H1 (cell line): ENCODE measurements at regions not wholly inside any gene's neighbourhood (a gene's known extent, or its start where the extent isn't known, plus 50 kb on each side); places are given as distances from the start of the nearest gene placed in this dataset.

Experiments
- CTCF ChIA-PET: fragments of 300-600 bp; sonication (Branson Sonifier 250); formaldehyde crosslinking; loops from one replicate; lab custom pipeline; 2021; ENCODE audit not compliant: partially characterized antibody; lab: Charles Lee
- POLR2A ChIA-PET: fragments of 300-600 bp; sonication (Branson Sonifier 250); formaldehyde crosslinking; loops from one replicate; lab custom pipeline; 2021; ENCODE audit warnings: inconsistent platforms; ENCODE audit not compliant: partially characterized antibody; lab: Charles Lee
- DNase-seq, 2 experiments: peaks; one replicate each; pipeline versions ENCODE4 v3.0.0 to v3.0.0-alpha.2; 2010 to 2022; ENCODE audit warnings: low spot score in 2 of 2, low read depth in 1 of 2, mixed read lengths in 1 of 2
- FAIRE-seq: peaks from 2 replicates; lab custom pipeline; 2011; peaks lifted over from hg19 to GRCh38; lab: Jason Lieb, UNC
- H2AFZ ChIP-seq: 2 replicates; pipeline ENCODE4 v1.8.1; 2012; ENCODE audit warnings: low read length, inconsistent platforms
- H2AK5ac ChIP-seq: 2 replicates; pipeline ENCODE4 v1.6.1; 2013; ENCODE audit warnings: low read depth, low read length
- H2BK120ac ChIP-seq: replicated peaks from 2 replicates; pipeline ENCODE3; 2013; ENCODE audit warnings: low read depth, low read length, inconsistent platforms
- H2BK12ac ChIP-seq: 2 replicates; pipeline ENCODE4 v1.6.1; 2013; ENCODE audit warnings: low read depth, low read length
- H2BK15ac ChIP-seq: 2 replicates; pipeline ENCODE4 v1.6.1; 2013; ENCODE audit warnings: low read length
- H2BK20ac ChIP-seq: 2 replicates; pipeline ENCODE4 v1.6.1; 2013; ENCODE audit warnings: low read length
- H2BK5ac ChIP-seq: 2 replicates; pipeline ENCODE4 v1.6.1; 2013; ENCODE audit warnings: low read depth, low read length
- H3K14ac ChIP-seq: 2 replicates; pipeline ENCODE4 v1.6.1; 2013; ENCODE audit warnings: inconsistent platforms; ENCODE audit not compliant: insufficient read length
- H3K18ac ChIP-seq: 2 replicates; pipeline ENCODE4 v1.6.1; 2013; ENCODE audit warnings: low read length; ENCODE audit errors: extremely low read depth
- H3K23ac ChIP-seq: 2 replicates; pipeline ENCODE4 v1.6.1; 2013; ENCODE audit warnings: inconsistent platforms; ENCODE audit not compliant: insufficient read length
- H3K23me2 ChIP-seq: 2 replicates; pipeline ENCODE4 v1.6.1; 2013; ENCODE audit warnings: low read depth, low read length
- H3K27ac ChIP-seq: 2 replicates; pipeline ENCODE4 v1.6.1; 2011; ENCODE audit warnings: low read depth, low read length, inconsistent platforms
- H3K27me3 ChIP-seq, 4 experiments: replicated peaks in 1 of 4; 1 replicate in 1 of 4; 2 replicates in 3 of 4; pipeline versions ENCODE4 v1.6.1 to v1.8.1; 2011 to 2013; ENCODE audit warnings: low read length in 3 of 4, mild to moderate bottlenecking in 3 of 4, inconsistent platforms in 2 of 4, mixed read lengths in 2 of 4, moderate library complexity in 1 of 4; ENCODE audit not compliant: control insufficient read depth in 3 of 4, insufficient read depth in 3 of 4; ENCODE audit errors: extremely low read depth in 1 of 4
- H3K36me3 ChIP-seq, 4 experiments: 2 replicates each; pipeline versions ENCODE4 v1.6.1 to v1.8.1; 2011 to 2013; ENCODE audit warnings: mild to moderate bottlenecking in 4 of 4, low read length in 3 of 4, moderate library complexity in 2 of 4, control low read depth in 1 of 4, inconsistent platforms in 1 of 4; ENCODE audit not compliant: insufficient read depth in 4 of 4, control insufficient read depth in 2 of 4
- H3K4ac ChIP-seq: replicated peaks from 2 replicates; pipeline ENCODE3; 2013; ENCODE audit warnings: low read length, low read depth, mixed read lengths, inconsistent platforms; ENCODE audit not compliant: insufficient read length
- H3K4me1 ChIP-seq, 4 experiments: replicated peaks in 1 of 4; 1 replicate in 1 of 4; 2 replicates in 3 of 4; pipeline versions ENCODE4 v1.6.1 to v1.8.1; 2011 to 2013; ENCODE audit warnings: low read length in 3 of 4, inconsistent platforms in 2 of 4, mixed read lengths in 1 of 4; ENCODE audit not compliant: insufficient read depth in 4 of 4, control insufficient read depth in 3 of 4
- H3K4me2 ChIP-seq, 2 experiments: 2 replicates each; pipeline versions ENCODE4 v1.6.1 to v1.8.1; 2011 to 2013; ENCODE audit warnings: low read depth in 2 of 2, low read length in 2 of 2, control low read depth in 1 of 2, inconsistent platforms in 1 of 2, mild to moderate bottlenecking in 1 of 2; ENCODE audit not compliant: insufficient read depth in 1 of 2
- H3K4me3 ChIP-seq, 4 experiments: fragments of 200-600, 300-600 bp in 1 of 4; sonication (generic), shearing (Covaris generic), sonication (Bioruptor Twin) in 1 of 4; 2 replicates each; pipeline versions ENCODE4 v1.5.1 to v1.8.1; 2011 to 2016; ENCODE audit warnings: low read length in 4 of 4, low read depth in 3 of 4, control low read depth in 2 of 4, inconsistent platforms in 2 of 4, mild to moderate bottlenecking in 2 of 4, mixed read lengths in 1 of 4, moderate library complexity in 1 of 4; ENCODE audit not compliant: insufficient read depth in 2 of 4; ENCODE audit errors: extremely low read depth in 1 of 4
- H3K56ac ChIP-seq: replicated peaks from 2 replicates; pipeline ENCODE3; 2013; ENCODE audit warnings: low read depth, mild to moderate bottlenecking, mixed read lengths, low read length, inconsistent platforms; ENCODE audit not compliant: insufficient read length
- H3K79me1 ChIP-seq: 2 replicates; pipeline ENCODE4 v1.6.1; 2013; ENCODE audit warnings: low read depth, low read length, control low read depth
- H3K79me2 ChIP-seq, 2 experiments: 2 replicates each; pipeline versions ENCODE4 v1.6.1 to v1.8.1; 2012 to 2013; ENCODE audit warnings: low read length in 2 of 2, mild to moderate bottlenecking in 2 of 2, inconsistent platforms in 1 of 2; ENCODE audit not compliant: insufficient read depth in 2 of 2, control insufficient read depth in 1 of 2
- H3K9ac ChIP-seq, 4 experiments: replicated peaks in 1 of 4; 1 replicate in 1 of 4; 2 replicates in 3 of 4; pipeline versions ENCODE4 v1.6.1 to v1.8.1; 2011 to 2013; ENCODE audit warnings: low read depth in 3 of 4, low read length in 3 of 4, control low read depth in 2 of 4, mild to moderate bottlenecking in 2 of 4, moderate library complexity in 2 of 4, inconsistent platforms in 1 of 4; ENCODE audit errors: extremely low read depth in 1 of 4
- H3K9me3 ChIP-seq, 2 experiments: 2 replicates each; pipeline versions ENCODE4 v1.6.1 to v1.8.1; 2012 to 2013; ENCODE audit warnings: mild to moderate bottlenecking in 2 of 2, moderate library complexity in 2 of 2, control low read depth in 1 of 2, inconsistent platforms in 1 of 2, low read depth in 1 of 2, low read length in 1 of 2, mixed read lengths in 1 of 2; ENCODE audit not compliant: insufficient read depth in 2 of 2
- H4K20me1 ChIP-seq, 2 experiments: replicated peaks in 1 of 2; 2 replicates each; pipeline versions ENCODE3 to v1.8.1; 2011 to 2013; ENCODE audit warnings: inconsistent platforms in 2 of 2, low read length in 2 of 2, mild to moderate bottlenecking in 1 of 2; ENCODE audit not compliant: insufficient read depth in 2 of 2, control insufficient read depth in 1 of 2
- H4K5ac ChIP-seq: 2 replicates; pipeline ENCODE4 v1.6.1; 2013; ENCODE audit warnings: low read length, low read depth, mixed read lengths, inconsistent platforms; ENCODE audit not compliant: insufficient read length
- H4K8ac ChIP-seq: 2 replicates; pipeline ENCODE4 v1.8.0; 2013; ENCODE audit warnings: mild to moderate bottlenecking, moderate library complexity, low read length, inconsistent platforms; ENCODE audit not compliant: insufficient read depth; ENCODE audit errors: extremely low read depth
- H4K91ac ChIP-seq: replicated peaks from 2 replicates; pipeline ENCODE3; 2013; ENCODE audit warnings: low read length, mixed read lengths, inconsistent platforms; ENCODE audit not compliant: insufficient read length
- CBX8 ChIP-seq: fragments of 300-800, 300-1000 bp; sonication (generic); IDR thresholded peaks from 2 replicates; pipeline ENCODE4 v1.7.1; 2016; ENCODE audit warnings: low read depth, low read length, borderline replicate concordance
- FOSL1 ChIP-seq: IDR thresholded peaks from 2 replicates; pipeline ENCODE4 v1.6.1; 2011; ENCODE audit warnings: mild to moderate bottlenecking, low read depth, low read length, moderate library complexity; ENCODE audit not compliant: insufficient read depth
- GABPA ChIP-seq: IDR thresholded peaks from 2 replicates; pipeline ENCODE4 v1.6.1; 2011; ENCODE audit warnings: mild to moderate bottlenecking, low read length, moderate library complexity, borderline replicate concordance; ENCODE audit not compliant: insufficient read depth
- MAX ChIP-seq: IDR thresholded peaks from 2 replicates; pipeline ENCODE4 v1.6.1; 2012; ENCODE audit warnings: inconsistent platforms
- POLR2AphosphoS5 ChIP-seq: IDR thresholded peaks from 2 replicates; pipeline ENCODE4 v1.6.1; 2011; ENCODE audit warnings: low read depth, low read length
- USF2 ChIP-seq: IDR thresholded peaks from 2 replicates; pipeline ENCODE4 v1.6.1; 2011; ENCODE audit warnings: low read length, improper control_type of control experiment
- WGBS, 2 experiments: shearing (Covaris generic) in 1 of 2; methylation state at CpG; one replicate each; pipeline versions ENCODE4 v1.1.6 to v1.1.7; 2013 to 2015; ENCODE audit warnings: low lambda C conversion rate in 2 of 2, mixed read lengths in 2 of 2, inconsistent platforms in 1 of 2, low coverage in 1 of 2, missing lambda C conversion rate in 1 of 2; ENCODE audit not compliant: insufficient replicate concordance in 2 of 2, insufficient coverage in 1 of 2, insufficient read length in 1 of 2; ENCODE audit errors: extremely low coverage in 1 of 2, missing lambda C conversion rate in 1 of 2; 5-methylcytosine and 5-hydroxymethylcytosine counted together

- Histone ChIP-seq H3K79me2 (no peaks in the 10 kb centered on the region), H2AFZ (no peak overlapping the region), H2BK20ac (no peak overlapping the region), H3K14ac (no peak overlapping the region), H4K8ac (peak overlapping the region; percentile 65; the same call in 1 of the 2 replicates), H3K27me3 (no peaks in the 10 kb centered on the region; a peak in 1 of 7 replicates), H3K27ac (no peak overlapping the region), H4K91ac (no peak overlapping the region), H3K56ac (no peak overlapping the region), H4K20me1 (no peaks in the 10 kb centered on the region), H3K4me2 (no peak overlapping the region), H3K23ac (no peak overlapping the region), H2BK120ac (no peak overlapping the region), H3K4ac (no peak overlapping the region), H3K36me3 (no peaks in the 10 kb centered on the region), H2BK12ac (no peak overlapping the region), H3K18ac (no peak overlapping the region), H3K4me3 (no peak overlapping the region), H2AK5ac (no peak overlapping the region), H3K9ac (no peak overlapping the region), H2BK5ac (no peak overlapping the region), H4K5ac (no peak overlapping the region), H3K79me1 (no peaks in the 10 kb centered on the region), H2BK15ac (no peak overlapping the region), H3K23me2 (no peaks in the 10 kb centered on the region), H3K4me1 (peaks cover 0 to 3% (median 0%) of the 10 kb centered on the region in 4 experiments; a peak in 1 of 7 replicates), H3K9me3 (no peaks in the 10 kb centered on the region)
- TF ChIP-seq MAX (0 out of 2 replicates have a peak, but pooled peaks have one; percentile 29), CBX8 (no peak), FOSL1 (no peak), USF2 (no peak), GABPA (no peak), POLR2AphosphoS5 (no peak)
- no peak for FAIRE-seq
- 95% methylated on average over 10 of the region's 12 CpGs; no CpG with 5 or more reads in 1 of the 2 experiments for WGBS, 2 experiments
- ChIA-PET POLR2A (no interaction called here), CTCF (no interaction called here)
- DNase-seq = no peak
Observed at GRCh38 chr11:41947392-41947791, 487.9 kb upstream of the LRRC4C start.
